Adrenal gland (tissue), 9 donors: ENCODE measurements at regions not wholly inside any gene's neighbourhood (a gene's known extent, or its start where the extent isn't known, plus 50 kb on each side); places are given as distances from the start of the nearest gene placed in this dataset.

Source experiments
- DNase-seq, 7 donors: peaks; one replicate each; pipeline ENCODE4 v3.0.0-alpha.2; 2019 to 2020
- H3K27ac ChIP-seq, 5 donors: fragments of 200-600 bp; sonication (generic) in 4 of 5; 1 replicate in 3 of 5; 2 replicates in 2 of 5; pipeline versions ENCODE4 v1.5.1 to v1.8.0; 2016 to 2020; ENCODE audit warnings: mild to moderate bottlenecking in 1 of 5
- H3K27me3 ChIP-seq: fragments of 200-600 bp; 2 replicates; pipeline ENCODE4 v1.8.0; 2021
- H3K36me3 ChIP-seq, 2 donors: fragments of 200-600 bp; replicated peaks in 1 of 2; 1 replicate in 1 of 2; 2 replicates in 1 of 2; pipeline versions ENCODE4 v1.5.1 to v1.8.0; 2018 to 2022
- H3K4me1 ChIP-seq, 2 donors: fragments of 200-600 bp; replicated peaks in 1 of 2; 1 replicate in 1 of 2; 2 replicates in 1 of 2; pipeline versions ENCODE4 v1.5.1 to v1.8.0; 2018 to 2021
- H3K4me3 ChIP-seq, 4 donors: fragments of 200-600 bp; sonication (generic) in 3 of 4; one replicate each; pipeline ENCODE4 v1.5.1; 2016 to 2018
- H3K9me3 ChIP-seq, 3 donors: fragments of 200-600 bp; sonication (generic) in 1 of 3; replicated peaks in 1 of 3; 1 replicate in 2 of 3; 2 replicates in 1 of 3; pipeline versions ENCODE4 v1.5.1 to v1.8.0; 2016 to 2021
- POLR2A ChIP-seq, 2 donors: fragments of 450-650 bp; IDR thresholded peaks; one replicate each; pipeline ENCODE4 v1.6.1; 2017; ENCODE audit warnings: antibody characterized with exemption in 2 of 2, mild to moderate bottlenecking in 2 of 2, moderate library complexity in 1 of 2
- WGBS, 4 donors: extraction: QIAGEN DNeasy Blood & Tissue Kit in 2 of 4; methylation state at CpG; one replicate each; pipeline versions ENCODE4 v1.1.5 to v1.1.7; 2013 to 2017; 5-methylcytosine and 5-hydroxymethylcytosine counted together
- intact Hi-C, 2 donors: fragments of 100-400 bp; cut with DNase I; formaldehyde crosslinking; loops; one replicate each; pipeline versions ENCODE4 v1.14.1 to v1.15.0; 2022 to 2023
- TF ChIP-seq, protein P1 (sequence below), 6 experiments: fragments of 450-650 bp in 4 of 6; fragments of 200-600 bp in 2 of 6; sonication (generic) in 1 of 6; IDR thresholded peaks; 1 replicate in 5 of 6; 2 replicates in 1 of 6; pipeline versions ENCODE4 v1.5.1 to v1.8.0; 2016 to 2021; ENCODE audit warnings: antibody characterized with exemption in 6 of 6, mild to moderate bottlenecking in 2 of 6, moderate library complexity in 1 of 6
- donor health status: healthy with polysubstance abuse.
- donor health status: Bipolar disorder and iron deficiency.
- donor health status: DM: yes; HTN: yes; CAD: no.
- donor health status: DM: no; HTN: no; CAD: no.
- donor health status: DM: no; HTN: no; CAD: no.

DNA sequence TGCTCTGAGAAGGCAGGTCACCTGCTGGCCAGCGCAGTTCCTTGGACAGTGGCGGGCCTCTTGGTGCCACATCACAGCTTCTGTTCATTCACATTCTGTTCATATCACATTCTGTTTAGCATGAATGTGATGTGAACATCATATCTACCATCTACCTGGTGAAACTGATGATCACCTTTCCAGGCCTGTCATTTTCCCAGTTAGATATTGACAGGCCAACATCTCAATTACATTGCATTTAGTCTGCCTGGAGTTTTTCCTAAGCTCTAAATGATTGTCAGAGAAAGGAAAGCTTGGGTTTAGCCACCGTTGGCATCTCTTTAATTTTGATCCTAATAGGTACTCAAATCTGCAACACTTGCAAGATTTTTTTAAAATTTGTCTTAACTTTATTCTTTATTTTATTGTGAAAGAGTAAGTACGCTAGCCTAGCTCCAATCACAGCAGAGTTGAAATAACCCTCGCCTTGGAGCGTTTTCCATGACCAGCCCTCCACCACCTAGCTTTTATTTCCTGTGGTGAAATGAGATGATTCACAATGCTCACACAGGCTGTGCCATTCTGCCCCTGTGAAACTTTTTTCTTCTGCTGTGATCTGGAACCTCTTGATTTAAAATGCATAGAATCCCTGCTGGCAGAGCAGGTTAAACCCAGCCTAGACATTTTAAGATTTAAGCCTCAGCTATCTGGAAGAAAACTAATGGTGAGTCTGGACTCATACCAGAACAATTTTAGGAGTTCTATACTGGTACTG is 225.0 kb downstream of the ESM1 start:
- DNase-seq, result no peak
- Histone ChIP-seq H3K27me3 (no peaks in the 10 kb centered on the region), H3K4me1 (no peaks in the 10 kb centered on the region), H3K4me3 (no peak overlapping the region), H3K36me3 (no peaks in the 10 kb centered on the region), H3K9me3 (no peaks in the 10 kb centered on the region), H3K27ac (no peak overlapping the region)
- 79 to 85% (median 81%) methylated on average over 6 of the region's 6 CpGs for WGBS, 4 donors
- no peak for TF ChIP-seq POLR2A (IDR thresholded peaks at IDR 0.05)
- intact Hi-C loops, result no loop called here

DNA sequence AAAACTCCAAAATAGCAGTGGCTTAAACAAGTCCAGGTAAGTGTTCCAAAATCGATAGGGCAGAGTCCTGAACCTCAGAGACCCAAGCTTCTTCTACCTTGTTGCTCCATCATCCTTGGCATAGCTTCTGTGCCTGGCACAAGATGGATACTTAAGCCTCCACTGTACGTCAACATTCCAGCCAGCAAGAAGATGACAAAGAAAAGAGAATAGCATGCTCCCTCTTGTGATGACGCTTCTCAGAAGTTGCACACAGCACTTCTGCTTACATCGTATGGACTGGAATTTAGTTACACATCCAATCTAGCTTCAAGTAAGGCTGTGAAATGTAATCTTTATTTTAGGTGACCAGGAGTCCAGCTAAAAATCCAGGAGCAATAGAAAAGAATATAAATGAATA is 227.4 kb downstream of the ESM1 start:
- TF ChIP-seq POLR2A (IDR thresholded peaks at IDR 0.05), result no peak
- TF ChIP-seq, protein P1, sequence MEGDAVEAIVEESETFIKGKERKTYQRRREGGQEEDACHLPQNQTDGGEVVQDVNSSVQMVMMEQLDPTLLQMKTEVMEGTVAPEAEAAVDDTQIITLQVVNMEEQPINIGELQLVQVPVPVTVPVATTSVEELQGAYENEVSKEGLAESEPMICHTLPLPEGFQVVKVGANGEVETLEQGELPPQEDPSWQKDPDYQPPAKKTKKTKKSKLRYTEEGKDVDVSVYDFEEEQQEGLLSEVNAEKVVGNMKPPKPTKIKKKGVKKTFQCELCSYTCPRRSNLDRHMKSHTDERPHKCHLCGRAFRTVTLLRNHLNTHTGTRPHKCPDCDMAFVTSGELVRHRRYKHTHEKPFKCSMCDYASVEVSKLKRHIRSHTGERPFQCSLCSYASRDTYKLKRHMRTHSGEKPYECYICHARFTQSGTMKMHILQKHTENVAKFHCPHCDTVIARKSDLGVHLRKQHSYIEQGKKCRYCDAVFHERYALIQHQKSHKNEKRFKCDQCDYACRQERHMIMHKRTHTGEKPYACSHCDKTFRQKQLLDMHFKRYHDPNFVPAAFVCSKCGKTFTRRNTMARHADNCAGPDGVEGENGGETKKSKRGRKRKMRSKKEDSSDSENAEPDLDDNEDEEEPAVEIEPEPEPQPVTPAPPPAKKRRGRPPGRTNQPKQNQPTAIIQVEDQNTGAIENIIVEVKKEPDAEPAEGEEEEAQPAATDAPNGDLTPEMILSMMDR (IDR thresholded peaks at IDR 0.05), result no peak
- Histone ChIP-seq H3K4me3 (no peak overlapping the region), H3K9me3 (no peaks in the 10 kb centered on the region), H3K4me1 (no peaks in the 10 kb centered on the region), H3K27me3 (no peaks in the 10 kb centered on the region), H3K36me3 (no peaks in the 10 kb centered on the region), H3K27ac (no peak overlapping the region)
- DNase-seq, result no peak
- WGBS, 4 donors, result 73 to 90% (median 85%) methylated on average over 4 of the region's 4 CpGs
- intact Hi-C loops, result no loop called here

DNA sequence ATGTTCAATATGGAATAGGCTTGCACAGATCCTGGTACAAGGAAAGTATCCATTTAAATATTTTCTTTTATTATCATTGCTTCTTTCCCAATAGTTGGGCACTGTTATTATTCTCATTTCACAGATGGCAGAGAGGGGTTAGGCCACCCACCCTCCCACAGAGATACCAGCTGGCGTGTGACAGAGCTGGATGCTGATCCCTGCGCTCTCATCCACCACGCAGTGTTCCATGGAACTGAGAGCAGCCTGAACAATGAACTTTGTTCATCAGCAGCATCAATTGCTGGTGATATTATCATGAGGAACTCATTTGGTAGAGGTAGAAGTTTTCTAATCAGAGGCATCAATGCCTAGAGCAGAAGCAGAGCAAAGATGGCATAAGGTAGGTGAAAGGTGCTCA is 227.9 kb downstream of the ESM1 start:
- Histone ChIP-seq H3K4me1 (peaks cover 0 to 4% of the 10 kb centered on the region in 2 donors), H3K27me3 (no peaks in the 10 kb centered on the region), H3K4me3 (no peak overlapping the region), H3K9me3 (no peaks in the 10 kb centered on the region), H3K36me3 (no peaks in the 10 kb centered on the region), H3K27ac (no peak overlapping the region)
- intact Hi-C loops, result no loop called here
- TF ChIP-seq, protein P1 (IDR thresholded peaks at IDR 0.05), result no peak
- TF ChIP-seq POLR2A (IDR thresholded peaks at IDR 0.05), result no peak
- WGBS, 4 donors, result 92 to 96% (median 93%) methylated on average over 3 of the region's 3 CpGs
- DNase-seq, result no peak

DNA sequence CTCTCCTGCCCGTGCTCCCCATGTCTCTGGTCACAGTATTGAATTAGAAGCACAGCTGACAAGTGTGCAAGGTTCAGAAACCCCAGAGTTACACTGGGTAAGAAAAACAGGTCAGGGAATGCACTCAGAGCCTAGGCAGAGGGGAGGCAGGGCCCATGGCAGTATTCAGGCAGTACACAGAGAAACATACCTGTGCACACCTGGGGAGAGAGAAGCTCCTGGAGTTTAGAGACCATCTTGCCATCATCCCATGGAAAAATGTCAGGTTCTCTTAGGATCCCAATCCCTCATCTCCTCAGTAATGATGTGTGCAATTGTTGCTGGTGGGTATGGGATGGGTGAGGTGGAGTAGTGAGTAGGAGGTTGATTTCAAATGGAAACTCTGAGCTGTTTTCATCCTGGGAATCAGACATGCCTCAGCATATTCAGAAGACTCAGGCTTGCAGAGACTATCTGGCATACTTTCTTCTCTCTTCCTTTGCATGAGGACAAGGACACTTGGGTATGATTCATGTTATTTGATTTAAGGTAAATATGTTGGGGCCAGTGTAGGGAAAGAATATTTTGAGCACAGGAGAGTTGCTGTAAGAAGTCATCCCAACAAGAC is 228.5 kb downstream of the ESM1 start:
- Histone ChIP-seq H3K4me3 (no peak overlapping the region), H3K4me1 (peaks cover 0 to 4% of the 10 kb centered on the region in 2 donors), H3K27ac (no peak overlapping the region), H3K36me3 (no peaks in the 10 kb centered on the region), H3K9me3 (no peaks in the 10 kb centered on the region), H3K27me3 (no peaks in the 10 kb centered on the region)
- WGBS, 4 donors, result 85 to 100% (median 96%) methylated on average over 1 of the region's 1 CpG
- no peak for DNase-seq
- TF ChIP-seq, protein P1 (IDR thresholded peaks at IDR 0.05), result no peak
- intact Hi-C loops, result no loop called here

DNA sequence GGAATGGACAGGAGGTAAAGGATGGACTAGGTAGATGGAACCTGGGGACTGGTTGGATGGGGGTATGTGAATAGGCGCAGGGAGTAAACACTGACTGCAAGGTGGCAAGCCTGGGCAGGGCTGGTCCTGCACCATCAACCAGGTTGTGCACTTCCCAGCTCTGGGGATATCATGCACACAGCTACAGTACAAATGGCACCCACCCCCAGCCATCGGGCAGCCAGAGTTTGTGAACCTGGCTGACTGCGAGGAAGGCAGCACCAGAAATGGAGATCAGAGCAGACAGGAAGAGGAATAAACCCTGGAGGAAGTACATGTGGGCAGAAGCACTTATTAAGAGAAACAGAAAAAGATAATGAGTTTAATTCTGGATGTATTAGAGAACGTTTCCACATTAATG is 229.1 kb downstream of the ESM1 start:
- TF ChIP-seq, protein P1 (IDR thresholded peaks at IDR 0.05), result no peak
- TF ChIP-seq POLR2A (IDR thresholded peaks at IDR 0.05), result no peak
- Histone ChIP-seq H3K27me3 (no peaks in the 10 kb centered on the region), H3K4me1 (peaks cover 0 to 4% of the 10 kb centered on the region in 2 donors), H3K9me3 (no peaks in the 10 kb centered on the region), H3K27ac (no peak overlapping the region), H3K36me3 (no peaks in the 10 kb centered on the region), H3K4me3 (no peak overlapping the region)
- DNase-seq, result no peak
- intact Hi-C loops, result no loop called here
- WGBS, 4 donors, result 69 to 91% (median 75%) methylated on average over 3 to 4 of the region's 4 CpGs
